Loucy (cell line): ENCODE measurements at regions not wholly inside any gene's neighbourhood (a gene's known extent, or its start where the extent isn't known, plus 50 kb on each side); places are given as distances from the start of the nearest gene placed in this dataset.

ENCODE experiments used
- H2AFZ ChIP-seq: fragments of 200-600 bp; sonication (generic); 2 replicates; pipeline ENCODE4 v1.6.0; 2016; ENCODE audit warnings: antibody characterized with exemption, mild to moderate bottlenecking, low read length, moderate library complexity
- H3F3A ChIP-seq: fragments of 200-600 bp; 2 replicates; pipeline ENCODE4 v1.6.0; 2016; ENCODE audit warnings: antibody characterized with exemption, low read depth, mild to moderate bottlenecking
- H3K27me3 ChIP-seq: fragments of 200-600 bp; sonication (generic); 2 replicates; pipeline ENCODE4 v1.6.1; 2014; ENCODE audit warnings: low read length, mild to moderate bottlenecking; ENCODE audit not compliant: insufficient read depth, poor library complexity, severe bottlenecking
- H3K36me3 ChIP-seq: fragments of 200-600 bp; sonication (generic); 2 replicates; pipeline ENCODE4 v1.6.1; 2016; ENCODE audit warnings: low read length; ENCODE audit not compliant: insufficient read depth
- H3K4me1 ChIP-seq: fragments of 200-600 bp; sonication (generic); 2 replicates; pipeline ENCODE4 v1.5.1; 2014; ENCODE audit warnings: low read length, mild to moderate bottlenecking; ENCODE audit not compliant: insufficient read depth, poor library complexity, severe bottlenecking
- H3K4me2 ChIP-seq: fragments of 200-600 bp; sonication (generic); 2 replicates; pipeline ENCODE4 v1.6.0; 2014; ENCODE audit warnings: antibody characterized with exemption, low read length, low read depth, mild to moderate bottlenecking; ENCODE audit not compliant: poor library complexity, severe bottlenecking
- H3K4me3 ChIP-seq: fragments of 200-600 bp; sonication (generic); 2 replicates; pipeline ENCODE4 v1.5.1; 2014; ENCODE audit warnings: low read length, mild to moderate bottlenecking, mixed read lengths; ENCODE audit not compliant: poor library complexity, severe bottlenecking
- H3K79me2 ChIP-seq: fragments of 200-600 bp; sonication (generic); 2 replicates; pipeline ENCODE4 v1.6.1; 2014; ENCODE audit warnings: low read length; ENCODE audit not compliant: insufficient read depth
- H3K9ac ChIP-seq: fragments of 200-600 bp; sonication (generic); 2 replicates; pipeline ENCODE4 v1.6.0; 2014; ENCODE audit warnings: mild to moderate bottlenecking, low read depth, low read length, moderate library complexity; ENCODE audit not compliant: poor library complexity, severe bottlenecking
- H3K9me2 ChIP-seq: fragments of 200-600 bp; sonication (generic); replicated peaks from 2 replicates; pipeline ENCODE4 v1.6.1; 2016; ENCODE audit warnings: low read depth, low read length, mixed read lengths
- H3K9me3 ChIP-seq: fragments of 200-600 bp; sonication (generic); 2 replicates; pipeline ENCODE4 v1.6.1; 2014; ENCODE audit warnings: mild to moderate bottlenecking, antibody characterized with exemption, low read length, low read depth; ENCODE audit not compliant: insufficient read depth
- H4K20me1 ChIP-seq: fragments of 200-600 bp; sonication (generic); 2 replicates; pipeline ENCODE4 v1.6.0; 2014; ENCODE audit warnings: antibody characterized with exemption, low read length, mild to moderate bottlenecking; ENCODE audit not compliant: insufficient read depth, poor library complexity, severe bottlenecking
- CTCF ChIP-seq: fragments of 200-600 bp; sonication (generic); conservative IDR thresholded peaks from 2 replicates; pipeline ENCODE4 v1.5.1; 2014; ENCODE audit warnings: mild to moderate bottlenecking, antibody characterized with exemption, low read length
- EZH2phosphoT487 ChIP-seq: fragments of 200-600 bp; IDR thresholded peaks from 2 replicates; pipeline ENCODE4 v1.6.1; 2018; ENCODE audit warnings: antibody characterized with exemption, mild to moderate bottlenecking, moderate library complexity, borderline replicate concordance

- no peaks in the 10 kb centered on the region for H3K27me3 ChIP-seq
- H2AFZ ChIP-seq = no peak overlapping the region
- no peak for TF ChIP-seq CTCF
- no peak for TF ChIP-seq EZH2phosphoT487
- no peaks in the 10 kb centered on the region for H3K9me3 ChIP-seq
- H3K9me2 ChIP-seq = no peaks in the 10 kb centered on the region
- no peaks in the 10 kb centered on the region for H3K79me2 ChIP-seq
- no peaks in the 10 kb centered on the region for H4K20me1 ChIP-seq
- H3F3A ChIP-seq = no peaks in the 10 kb centered on the region
- no peak overlapping the region for H3K4me2 ChIP-seq
- no peaks in the 10 kb centered on the region for H3K36me3 ChIP-seq
- no peaks in the 10 kb centered on the region for H3K4me1 ChIP-seq
- no peak overlapping the region for H3K9ac ChIP-seq
- H3K4me3 ChIP-seq = no peak overlapping the region
Observed at GRCh38 chr2:53247956-53248735, 519.5 kb upstream of the CHAC2 start.

GRCh38 chr2:53243430-53243829, 524.2 kb upstream of the CHAC2 start:
- Histone ChIP-seq H3K9me3 (no peaks in the 10 kb centered on the region), H2AFZ (no peak overlapping the region), H3K79me2 (no peaks in the 10 kb centered on the region), H3K27me3 (no peaks in the 10 kb centered on the region), H3K9me2 (no peaks in the 10 kb centered on the region), H3K9ac (no peak overlapping the region), H4K20me1 (no peaks in the 10 kb centered on the region), H3K36me3 (no peaks in the 10 kb centered on the region), H3K4me3 (no peak overlapping the region), H3K4me2 (no peak overlapping the region), H3F3A (no peaks in the 10 kb centered on the region), H3K4me1 (no peaks in the 10 kb centered on the region)
- TF ChIP-seq EZH2phosphoT487 = no peak
- TF ChIP-seq CTCF = no peak

GRCh38 chr2:53242090-53242489, 525.5 kb upstream of the CHAC2 start:
- no peaks in the 10 kb centered on the region for H4K20me1 ChIP-seq
- H3K4me3 ChIP-seq = no peak overlapping the region
- H3K9me2 ChIP-seq = no peaks in the 10 kb centered on the region
- H3K9ac ChIP-seq = no peak overlapping the region
- no peaks in the 10 kb centered on the region for H3K79me2 ChIP-seq
- H3K9me3 ChIP-seq = no peaks in the 10 kb centered on the region
- H3K36me3 ChIP-seq = no peaks in the 10 kb centered on the region
- H3K4me2 ChIP-seq = no peak overlapping the region
- H3K4me1 ChIP-seq = no peaks in the 10 kb centered on the region
- no peak for TF ChIP-seq EZH2phosphoT487
- TF ChIP-seq CTCF = no peak
- H3F3A ChIP-seq = no peaks in the 10 kb centered on the region
- no peak overlapping the region for H2AFZ ChIP-seq
- H3K27me3 ChIP-seq = no peaks in the 10 kb centered on the region
